ENCODE measurements at regions not wholly inside any gene's neighbourhood (a gene's known extent, or its start where the extent isn't known, plus 50 kb on each side); places are given as distances from the start of the nearest gene placed in this dataset.

- TF ChIP-seq, protein P1, sequence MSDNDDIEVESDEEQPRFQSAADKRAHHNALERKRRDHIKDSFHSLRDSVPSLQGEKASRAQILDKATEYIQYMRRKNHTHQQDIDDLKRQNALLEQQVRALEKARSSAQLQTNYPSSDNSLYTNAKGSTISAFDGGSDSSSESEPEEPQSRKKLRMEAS (IDR thresholded peaks at IDR 0.05), result no peak
- TF ChIP-seq ZFX (IDR thresholded peaks at IDR 0.05), result no peak
- no peak for TF ChIP-seq ATF3 (IDR thresholded peaks at IDR 0.05)
- TF ChIP-seq ELF1 (IDR thresholded peaks at IDR 0.05; ENCODE audit: borderline replicate concordance, low read depth), result no peak
- TF ChIP-seq JUND (IDR thresholded peaks at IDR 0.05), result no peak
- TF ChIP-seq, protein P2, sequence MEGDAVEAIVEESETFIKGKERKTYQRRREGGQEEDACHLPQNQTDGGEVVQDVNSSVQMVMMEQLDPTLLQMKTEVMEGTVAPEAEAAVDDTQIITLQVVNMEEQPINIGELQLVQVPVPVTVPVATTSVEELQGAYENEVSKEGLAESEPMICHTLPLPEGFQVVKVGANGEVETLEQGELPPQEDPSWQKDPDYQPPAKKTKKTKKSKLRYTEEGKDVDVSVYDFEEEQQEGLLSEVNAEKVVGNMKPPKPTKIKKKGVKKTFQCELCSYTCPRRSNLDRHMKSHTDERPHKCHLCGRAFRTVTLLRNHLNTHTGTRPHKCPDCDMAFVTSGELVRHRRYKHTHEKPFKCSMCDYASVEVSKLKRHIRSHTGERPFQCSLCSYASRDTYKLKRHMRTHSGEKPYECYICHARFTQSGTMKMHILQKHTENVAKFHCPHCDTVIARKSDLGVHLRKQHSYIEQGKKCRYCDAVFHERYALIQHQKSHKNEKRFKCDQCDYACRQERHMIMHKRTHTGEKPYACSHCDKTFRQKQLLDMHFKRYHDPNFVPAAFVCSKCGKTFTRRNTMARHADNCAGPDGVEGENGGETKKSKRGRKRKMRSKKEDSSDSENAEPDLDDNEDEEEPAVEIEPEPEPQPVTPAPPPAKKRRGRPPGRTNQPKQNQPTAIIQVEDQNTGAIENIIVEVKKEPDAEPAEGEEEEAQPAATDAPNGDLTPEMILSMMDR (IDR thresholded peaks at IDR 0.05 in 2 of 3, conservative IDR thresholded peaks at IDR 0.05 in 1 of 3; ENCODE audit: borderline replicate concordance in 1 of 3, insufficient read depth in 1 of 3, low read depth in 2 of 3, low read length in 2 of 3), result no peak
- TF ChIP-seq EZH2 (IDR thresholded peaks at IDR 0.05), result no peak
- no peak for TF ChIP-seq POLR2A (IDR thresholded peaks at IDR 0.05; ENCODE audit: borderline replicate concordance, extremely low read depth, insufficient read depth, insufficient read length)
- TF ChIP-seq SP1 (IDR thresholded peaks at IDR 0.05; ENCODE audit: low read depth), result no peak
- no peak for TF ChIP-seq ZNF274 (IDR thresholded peaks at IDR 0.05; ENCODE audit: low read depth, low read length)
- TF ChIP-seq EZH2phosphoT487 (IDR thresholded peaks at IDR 0.05; ENCODE audit: borderline replicate concordance), result no peak
- TF ChIP-seq POLR2AphosphoS5 (IDR thresholded peaks at IDR 0.05; ENCODE audit: low read depth, low read length), result no peak
- TF ChIP-seq SIN3A (IDR thresholded peaks at IDR 0.05; ENCODE audit: low read depth), result no peak
- TF ChIP-seq RAD21 (IDR thresholded peaks at IDR 0.05; ENCODE audit: low read depth), result no peak
These were observed 239.1 kb upstream of the DIO3 start for GRCh38 chr14:101322223-101322622.
